ENCODE measurements at regions not wholly inside any gene's neighbourhood (a gene's known extent, or its start where the extent isn't known, plus 50 kb on each side); places are given as distances from the start of the nearest gene placed in this dataset.

DNA sequence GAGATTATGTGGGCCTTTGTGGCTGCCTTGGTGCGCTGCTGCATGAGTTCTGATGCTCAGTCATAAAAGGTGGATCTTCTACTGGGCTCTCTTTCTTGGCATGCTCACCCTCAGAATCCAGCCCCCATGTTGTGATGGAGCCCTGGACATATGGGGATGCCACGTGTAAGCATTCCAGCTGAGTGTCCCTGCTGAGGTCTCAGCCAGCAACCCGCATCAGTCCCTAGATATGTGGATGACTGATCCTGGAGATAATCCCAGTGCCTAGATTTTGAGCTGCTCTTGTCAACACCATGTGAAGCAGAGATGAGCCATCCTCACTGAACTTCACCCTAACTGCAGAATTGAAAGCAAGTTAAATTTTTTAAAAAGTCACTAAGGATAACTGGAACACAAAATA, 390.1 kb downstream of the DMRT2 start:
- Histone ChIP-seq H3K36me3 (ENCODE audit: insufficient read depth, low read length) (no peaks in the 10 kb centered on the region), H3K9me2 (ENCODE audit: insufficient read depth, low read length) (no peaks in the 10 kb centered on the region), H3K27ac (ENCODE audit: low read length) (no peak overlapping the region), H3K4me2 (ENCODE audit: low read length) (no peak overlapping the region), H3F3A (ENCODE audit: insufficient read depth, low read length, poor library complexity, severe bottlenecking) (no peaks in the 10 kb centered on the region), H3K9me3 (ENCODE audit: low read length) (no peaks in the 10 kb centered on the region), H3K4me3 (ENCODE audit: low read length) (no peak overlapping the region), H3K9ac (ENCODE audit: low read length) (no peak overlapping the region), H3K79me2 (replicated peaks; ENCODE audit: insufficient read depth, low read length) (no peaks in the 10 kb centered on the region), H3K27me3 (ENCODE audit: insufficient read depth, low read depth, low read length) (no peaks in the 10 kb centered on the region), H2AFZ (ENCODE audit: low read depth, low read length) (no peak overlapping the region), H4K20me1 (ENCODE audit: insufficient read depth) (no peaks in the 10 kb centered on the region)
- TF ChIP-seq EP300 (conservative IDR thresholded peaks at IDR 0.05; ENCODE audit: poor library complexity, severe bottlenecking) (no peak), TAF1 (IDR thresholded peaks at IDR 0.05; ENCODE audit: low read depth) (no peak), EZH2 (IDR thresholded peaks at IDR 0.05; ENCODE audit: borderline replicate concordance, insufficient read depth, low read length, poor library complexity, severe bottlenecking) (no peak), POLR2AphosphoS5 (IDR thresholded peaks at IDR 0.05) (no peak), CTCF (IDR thresholded peaks at IDR 0.05; ENCODE audit: poor library complexity, severe bottlenecking) (no peak), RAD21 (conservative IDR thresholded peaks at IDR 0.05) (no peak), MXI1 (conservative IDR thresholded peaks at IDR 0.05; ENCODE audit: poor library complexity, severe bottlenecking) (no peak), SMC3 (conservative IDR thresholded peaks at IDR 0.05; ENCODE audit: poor library complexity) (no peak)
- TF ChIP-seq, protein P1, sequence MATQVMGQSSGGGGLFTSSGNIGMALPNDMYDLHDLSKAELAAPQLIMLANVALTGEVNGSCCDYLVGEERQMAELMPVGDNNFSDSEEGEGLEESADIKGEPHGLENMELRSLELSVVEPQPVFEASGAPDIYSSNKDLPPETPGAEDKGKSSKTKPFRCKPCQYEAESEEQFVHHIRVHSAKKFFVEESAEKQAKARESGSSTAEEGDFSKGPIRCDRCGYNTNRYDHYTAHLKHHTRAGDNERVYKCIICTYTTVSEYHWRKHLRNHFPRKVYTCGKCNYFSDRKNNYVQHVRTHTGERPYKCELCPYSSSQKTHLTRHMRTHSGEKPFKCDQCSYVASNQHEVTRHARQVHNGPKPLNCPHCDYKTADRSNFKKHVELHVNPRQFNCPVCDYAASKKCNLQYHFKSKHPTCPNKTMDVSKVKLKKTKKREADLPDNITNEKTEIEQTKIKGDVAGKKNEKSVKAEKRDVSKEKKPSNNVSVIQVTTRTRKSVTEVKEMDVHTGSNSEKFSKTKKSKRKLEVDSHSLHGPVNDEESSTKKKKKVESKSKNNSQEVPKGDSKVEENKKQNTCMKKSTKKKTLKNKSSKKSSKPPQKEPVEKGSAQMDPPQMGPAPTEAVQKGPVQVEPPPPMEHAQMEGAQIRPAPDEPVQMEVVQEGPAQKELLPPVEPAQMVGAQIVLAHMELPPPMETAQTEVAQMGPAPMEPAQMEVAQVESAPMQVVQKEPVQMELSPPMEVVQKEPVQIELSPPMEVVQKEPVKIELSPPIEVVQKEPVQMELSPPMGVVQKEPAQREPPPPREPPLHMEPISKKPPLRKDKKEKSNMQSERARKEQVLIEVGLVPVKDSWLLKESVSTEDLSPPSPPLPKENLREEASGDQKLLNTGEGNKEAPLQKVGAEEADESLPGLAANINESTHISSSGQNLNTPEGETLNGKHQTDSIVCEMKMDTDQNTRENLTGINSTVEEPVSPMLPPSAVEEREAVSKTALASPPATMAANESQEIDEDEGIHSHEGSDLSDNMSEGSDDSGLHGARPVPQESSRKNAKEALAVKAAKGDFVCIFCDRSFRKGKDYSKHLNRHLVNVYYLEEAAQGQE (IDR thresholded peaks at IDR 0.05; ENCODE audit: borderline replicate concordance), result no peak

GRCh38 chr9:1442105-1442504, 391.9 kb downstream of the DMRT2 start:
- Histone ChIP-seq H3K79me2 (replicated peaks; ENCODE audit: insufficient read depth, low read length) (no peaks in the 10 kb centered on the region), H3K36me3 (ENCODE audit: insufficient read depth, low read length) (no peaks in the 10 kb centered on the region), H3K4me3 (ENCODE audit: low read length) (no peak overlapping the region), H3K9me3 (ENCODE audit: low read length) (no peaks in the 10 kb centered on the region), H2AFZ (ENCODE audit: low read depth, low read length) (no peak overlapping the region), H3K4me2 (ENCODE audit: low read length) (no peak overlapping the region), H3K27me3 (ENCODE audit: insufficient read depth, low read depth, low read length) (no peaks in the 10 kb centered on the region), H3F3A (ENCODE audit: insufficient read depth, low read length, poor library complexity, severe bottlenecking) (no peaks in the 10 kb centered on the region), H3K9me2 (ENCODE audit: insufficient read depth, low read length) (no peaks in the 10 kb centered on the region), H3K9ac (ENCODE audit: low read length) (no peak overlapping the region), H4K20me1 (ENCODE audit: insufficient read depth) (no peaks in the 10 kb centered on the region), H3K27ac (ENCODE audit: low read length) (no peak overlapping the region)
- no peak for TF ChIP-seq CTCF (IDR thresholded peaks at IDR 0.05; ENCODE audit: poor library complexity, severe bottlenecking)
- no peak for TF ChIP-seq EP300 (conservative IDR thresholded peaks at IDR 0.05; ENCODE audit: poor library complexity, severe bottlenecking)
- no peak for TF ChIP-seq MXI1 (conservative IDR thresholded peaks at IDR 0.05; ENCODE audit: poor library complexity, severe bottlenecking)
- no peak for TF ChIP-seq EZH2 (IDR thresholded peaks at IDR 0.05; ENCODE audit: borderline replicate concordance, insufficient read depth, low read length, poor library complexity, severe bottlenecking)
- no peak for TF ChIP-seq RAD21 (conservative IDR thresholded peaks at IDR 0.05)
- no peak for TF ChIP-seq POLR2AphosphoS5 (IDR thresholded peaks at IDR 0.05)
- TF ChIP-seq SMC3 (conservative IDR thresholded peaks at IDR 0.05; ENCODE audit: poor library complexity), result no peak
- TF ChIP-seq, protein P1 (IDR thresholded peaks at IDR 0.05; ENCODE audit: borderline replicate concordance), result no peak
- TF ChIP-seq TAF1 (IDR thresholded peaks at IDR 0.05; ENCODE audit: low read depth), result no peak

All from neural cell (in vitro differentiated cells).